GM23338 (cell line): ENCODE measurements at regions not wholly inside any gene's neighbourhood (a gene's known extent, or its start where the extent isn't known, plus 50 kb on each side); places are given as distances from the start of the nearest gene placed in this dataset.

Source experiments
- CREB1 ChIP-seq: fragments of 250-450 bp; sonication (Bioruptor Pico); IDR thresholded peaks from 2 replicates; pipeline ENCODE4 v1.5.0; 2020; ENCODE audit warnings: low read depth, mild to moderate bottlenecking, moderate library complexity
- POLR2AphosphoS5 ChIP-seq: IDR thresholded peaks from 2 replicates; pipeline ENCODE4 v1.6.1; 2016; ENCODE audit warnings: antibody characterized with exemption, low read depth
- REST ChIP-seq: IDR thresholded peaks from one replicate; pipeline ENCODE4 v1.6.1; 2018; ENCODE audit warnings: antibody characterized with exemption; ENCODE audit not compliant: unreplicated experiment
- TF ChIP-seq, protein P1 (sequence below): fragments of 250-450 bp; sonication (Bioruptor Pico); IDR thresholded peaks from 2 replicates; pipeline ENCODE4 v1.5.0; 2020; ENCODE audit warnings: mild to moderate bottlenecking, moderate library complexity
- TF ChIP-seq, protein P2 (sequence below), 2 experiments: fragments of 200-600 bp in 1 of 2; sonication (generic) in 1 of 2; conservative IDR thresholded peaks; 2 replicates each; pipeline versions ENCODE4 v1.5.1 to v1.6.1; 2016 to 2017; ENCODE audit warnings: antibody characterized with exemption in 2 of 2, low read depth in 2 of 2, mild to moderate bottlenecking in 2 of 2, moderate library complexity in 1 of 2

- TF ChIP-seq, protein P1, sequence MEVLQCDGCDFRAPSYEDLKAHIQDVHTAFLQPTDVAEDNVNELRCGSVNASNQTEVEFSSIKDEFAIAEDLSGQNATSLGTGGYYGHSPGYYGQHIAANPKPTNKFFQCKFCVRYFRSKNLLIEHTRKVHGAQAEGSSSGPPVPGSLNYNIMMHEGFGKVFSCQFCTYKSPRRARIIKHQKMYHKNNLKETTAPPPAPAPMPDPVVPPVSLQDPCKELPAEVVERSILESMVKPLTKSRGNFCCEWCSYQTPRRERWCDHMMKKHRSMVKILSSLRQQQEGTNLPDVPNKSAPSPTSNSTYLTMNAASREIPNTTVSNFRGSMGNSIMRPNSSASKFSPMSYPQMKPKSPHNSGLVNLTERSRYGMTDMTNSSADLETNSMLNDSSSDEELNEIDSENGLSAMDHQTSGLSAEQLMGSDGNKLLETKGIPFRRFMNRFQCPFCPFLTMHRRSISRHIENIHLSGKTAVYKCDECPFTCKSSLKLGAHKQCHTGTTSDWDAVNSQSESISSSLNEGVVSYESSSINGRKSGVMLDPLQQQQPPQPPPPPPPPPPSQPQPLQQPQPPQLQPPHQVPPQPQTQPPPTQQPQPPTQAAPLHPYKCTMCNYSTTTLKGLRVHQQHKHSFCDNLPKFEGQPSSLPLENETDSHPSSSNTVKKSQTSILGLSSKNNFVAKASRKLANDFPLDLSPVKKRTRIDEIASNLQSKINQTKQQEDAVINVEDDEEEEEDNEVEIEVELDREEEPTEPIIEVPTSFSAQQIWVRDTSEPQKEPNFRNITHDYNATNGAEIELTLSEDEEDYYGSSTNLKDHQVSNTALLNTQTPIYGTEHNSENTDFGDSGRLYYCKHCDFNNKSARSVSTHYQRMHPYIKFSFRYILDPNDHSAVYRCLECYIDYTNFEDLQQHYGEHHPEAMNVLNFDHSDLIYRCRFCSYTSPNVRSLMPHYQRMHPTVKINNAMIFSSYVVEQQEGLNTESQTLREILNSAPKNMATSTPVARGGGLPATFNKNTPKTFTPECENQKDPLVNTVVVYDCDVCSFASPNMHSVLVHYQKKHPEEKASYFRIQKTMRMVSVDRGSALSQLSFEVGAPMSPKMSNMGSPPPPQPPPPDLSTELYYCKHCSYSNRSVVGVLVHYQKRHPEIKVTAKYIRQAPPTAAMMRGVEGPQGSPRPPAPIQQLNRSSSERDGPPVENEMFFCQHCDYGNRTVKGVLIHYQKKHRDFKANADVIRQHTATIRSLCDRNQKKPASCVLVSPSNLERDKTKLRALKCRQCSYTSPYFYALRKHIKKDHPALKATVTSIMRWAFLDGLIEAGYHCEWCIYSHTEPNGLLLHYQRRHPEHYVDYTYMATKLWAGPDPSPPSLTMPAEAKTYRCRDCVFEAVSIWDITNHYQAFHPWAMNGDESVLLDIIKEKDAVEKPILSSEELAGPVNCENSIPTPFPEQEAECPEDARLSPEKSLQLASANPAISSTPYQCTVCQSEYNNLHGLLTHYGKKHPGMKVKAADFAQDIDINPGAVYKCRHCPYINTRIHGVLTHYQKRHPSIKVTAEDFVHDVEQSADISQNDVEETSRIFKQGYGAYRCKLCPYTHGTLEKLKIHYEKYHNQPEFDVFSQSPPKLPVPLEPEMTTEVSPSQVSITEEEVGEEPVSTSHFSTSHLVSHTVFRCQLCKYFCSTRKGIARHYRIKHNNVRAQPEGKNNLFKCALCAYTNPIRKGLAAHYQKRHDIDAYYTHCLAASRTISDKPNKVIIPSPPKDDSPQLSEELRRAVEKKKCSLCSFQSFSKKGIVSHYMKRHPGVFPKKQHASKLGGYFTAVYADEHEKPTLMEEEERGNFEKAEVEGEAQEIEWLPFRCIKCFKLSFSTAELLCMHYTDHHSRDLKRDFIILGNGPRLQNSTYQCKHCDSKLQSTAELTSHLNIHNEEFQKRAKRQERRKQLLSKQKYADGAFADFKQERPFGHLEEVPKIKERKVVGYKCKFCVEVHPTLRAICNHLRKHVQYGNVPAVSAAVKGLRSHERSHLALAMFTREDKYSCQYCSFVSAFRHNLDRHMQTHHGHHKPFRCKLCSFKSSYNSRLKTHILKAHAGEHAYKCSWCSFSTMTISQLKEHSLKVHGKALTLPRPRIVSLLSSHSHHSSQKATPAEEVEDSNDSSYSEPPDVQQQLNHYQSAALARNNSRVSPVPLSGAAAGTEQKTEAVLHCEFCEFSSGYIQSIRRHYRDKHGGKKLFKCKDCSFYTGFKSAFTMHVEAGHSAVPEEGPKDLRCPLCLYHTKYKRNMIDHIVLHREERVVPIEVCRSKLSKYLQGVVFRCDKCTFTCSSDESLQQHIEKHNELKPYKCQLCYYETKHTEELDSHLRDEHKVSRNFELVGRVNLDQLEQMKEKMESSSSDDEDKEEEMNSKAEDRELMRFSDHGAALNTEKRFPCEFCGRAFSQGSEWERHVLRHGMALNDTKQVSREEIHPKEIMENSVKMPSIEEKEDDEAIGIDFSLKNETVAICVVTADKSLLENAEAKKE (CRISPR knock-in tag) = no peak
- TF ChIP-seq POLR2AphosphoS5 (no peak), REST (no peak), CREB1 (no peak)
- TF ChIP-seq, protein P2, sequence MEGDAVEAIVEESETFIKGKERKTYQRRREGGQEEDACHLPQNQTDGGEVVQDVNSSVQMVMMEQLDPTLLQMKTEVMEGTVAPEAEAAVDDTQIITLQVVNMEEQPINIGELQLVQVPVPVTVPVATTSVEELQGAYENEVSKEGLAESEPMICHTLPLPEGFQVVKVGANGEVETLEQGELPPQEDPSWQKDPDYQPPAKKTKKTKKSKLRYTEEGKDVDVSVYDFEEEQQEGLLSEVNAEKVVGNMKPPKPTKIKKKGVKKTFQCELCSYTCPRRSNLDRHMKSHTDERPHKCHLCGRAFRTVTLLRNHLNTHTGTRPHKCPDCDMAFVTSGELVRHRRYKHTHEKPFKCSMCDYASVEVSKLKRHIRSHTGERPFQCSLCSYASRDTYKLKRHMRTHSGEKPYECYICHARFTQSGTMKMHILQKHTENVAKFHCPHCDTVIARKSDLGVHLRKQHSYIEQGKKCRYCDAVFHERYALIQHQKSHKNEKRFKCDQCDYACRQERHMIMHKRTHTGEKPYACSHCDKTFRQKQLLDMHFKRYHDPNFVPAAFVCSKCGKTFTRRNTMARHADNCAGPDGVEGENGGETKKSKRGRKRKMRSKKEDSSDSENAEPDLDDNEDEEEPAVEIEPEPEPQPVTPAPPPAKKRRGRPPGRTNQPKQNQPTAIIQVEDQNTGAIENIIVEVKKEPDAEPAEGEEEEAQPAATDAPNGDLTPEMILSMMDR (conservative IDR thresholded peaks at IDR 0.05; ENCODE audit: low read depth in 2 of 2) = no peak
Observed at GRCh38 chr1:198850196-198850595, 211.4 kb downstream of the PTPRC start.
